ENCODE measurements at regions not wholly inside any gene's neighbourhood (a gene's known extent, or its start where the extent isn't known, plus 50 kb on each side); places are given as distances from the start of the nearest gene placed in this dataset.

- FAIRE-seq (no peak), DNase-seq (ENCODE audit: low read depth in 1 of 2, low spot score in 1 of 2) (no peak), ATAC-seq (no peak)
- Histone ChIP-seq H3K4me3 (no peak overlapping the region), H3K9me3 (no peaks in the 10 kb centered on the region), H3K27ac (no peak overlapping the region), H3K4me2 (no peak overlapping the region), H3K4me1 (no peaks in the 10 kb centered on the region)
- WGBS (ENCODE audit: missing lambda C conversion rate): 8% methylated on average over 10 of the region's 10 CpGs
- CTCF ChIA-PET: interaction anchor here (0.9 to 10.3 kb wide), 4 partner anchors 12 to 546 kb away, joined by 3 to 234 read pairs (median 4); partner anchors contain the start of gene ICE1
- TF ChIP-seq RCOR1 (IDR thresholded peaks at IDR 0.05; ENCODE audit: low read depth, low read length) (no peak), FOSB (CRISPR knock-in tag; IDR thresholded peaks at IDR 0.05) (no peak), TP53 (CRISPR knock-in tag; IDR thresholded peaks at IDR 0.05) (no peak), NR3C1 (IDR thresholded peaks at IDR 0.05) (no peak), REST (IDR thresholded peaks at IDR 0.05) (no peak), FOSL2 (IDR thresholded peaks at IDR 0.05) (no peak), FOSL2 (CRISPR knock-in tag; IDR thresholded peaks at IDR 0.05) (no peak), HOXA7 (CRISPR knock-in tag; IDR thresholded peaks at IDR 0.05) (no peak), RFX5 (IDR thresholded peaks at IDR 0.05) (no peak), MAFK (IDR thresholded peaks at IDR 0.05; ENCODE audit: partially characterized antibody) (no peak), CTCF (IDR thresholded peaks at IDR 0.05) (no peak), ZSCAN20 (CRISPR knock-in tag; IDR thresholded peaks at IDR 0.05) (no peak), HOXB5 (CRISPR knock-in tag; IDR thresholded peaks at IDR 0.05) (no peak), KDM5A (IDR thresholded peaks at IDR 0.05) (no peak), RAD21 (conservative IDR thresholded peaks at IDR 0.05 in 1 of 2, IDR thresholded peaks at IDR 0.05 in 1 of 2) (no peak), CBX8 (IDR thresholded peaks at IDR 0.05) (no peak), RARB (CRISPR knock-in tag; IDR thresholded peaks at IDR 0.05) (no peak), CBX2 (IDR thresholded peaks at IDR 0.05; ENCODE audit: borderline replicate concordance, low read depth) (no peak)
- POLR2A ChIA-PET: no interaction called here
These were observed 266.0 kb upstream of the ADAMTS16 start for GRCh38 chr5:4874097-4874496.

- ChIA-PET CTCF (interaction anchor here (1.1 to 10.3 kb wide), 6 partner anchors 9 to 544 kb away, joined by 3 to 234 read pairs (median 4); partner anchors contain the start of gene ICE1), POLR2A (no interaction called here)
- H3K27ac ChIP-seq: no peak overlapping the region
- no peak for TF ChIP-seq RAD21 (conservative IDR thresholded peaks at IDR 0.05 in 1 of 2, IDR thresholded peaks at IDR 0.05 in 1 of 2)
- no peak for TF ChIP-seq POLR2AphosphoS2 (conservative IDR thresholded peaks at IDR 0.05; ENCODE audit: low read length)
- TF ChIP-seq TP53 (CRISPR knock-in tag; IDR thresholded peaks at IDR 0.05): no peak
- TF ChIP-seq KDM1A (IDR thresholded peaks at IDR 0.05; ENCODE audit: low read depth): no peak
- no peak for TF ChIP-seq ZFP36 (IDR thresholded peaks at IDR 0.05; ENCODE audit: borderline replicate concordance, partially characterized antibody)
- no peak for TF ChIP-seq MAZ (IDR thresholded peaks at IDR 0.05; ENCODE audit: borderline replicate concordance, low read depth, low read length)
- no peak for TF ChIP-seq HES2 (IDR thresholded peaks at IDR 0.05)
- TF ChIP-seq CBX8 (IDR thresholded peaks at IDR 0.05): no peak
- no peak for TF ChIP-seq ZC3H11A (IDR thresholded peaks at IDR 0.05)
- TF ChIP-seq HOXB13 (CRISPR knock-in tag; IDR thresholded peaks at IDR 0.05; ENCODE audit: low read depth): no peak
- no peak for TF ChIP-seq HOXA7 (CRISPR knock-in tag; IDR thresholded peaks at IDR 0.05)
- TF ChIP-seq GATA3 (IDR thresholded peaks at IDR 0.05; ENCODE audit: borderline replicate concordance): no peak
- TF ChIP-seq NR3C1 (IDR thresholded peaks at IDR 0.05): no peak
- TF ChIP-seq CHD4 (IDR thresholded peaks at IDR 0.05; ENCODE audit: borderline replicate concordance): no peak
- no peak for TF ChIP-seq CHD2 (IDR thresholded peaks at IDR 0.05; ENCODE audit: low read length, partially characterized antibody)
- TF ChIP-seq NPAS2 (CRISPR knock-in tag; IDR thresholded peaks at IDR 0.05; ENCODE audit: borderline replicate concordance): no peak
- no peak for TF ChIP-seq FOSB (CRISPR knock-in tag; IDR thresholded peaks at IDR 0.05)
- no peak for TF ChIP-seq CEBPB (IDR thresholded peaks at IDR 0.05)
- TF ChIP-seq HDAC2 (IDR thresholded peaks at IDR 0.05): no peak
- no peak for TF ChIP-seq SREBF2 (IDR thresholded peaks at IDR 0.05)
- no peak overlapping the region for H3K4me2 ChIP-seq
- no peak overlapping the region for H3K4me3 ChIP-seq
- no peaks in the 10 kb centered on the region for H3K4me1 ChIP-seq
- H3K9me3 ChIP-seq: no peaks in the 10 kb centered on the region
- 53% methylated on average over 3 of the region's 4 CpGs for WGBS (ENCODE audit: missing lambda C conversion rate)
- DNase-seq (ENCODE audit: low read depth in 1 of 2, low spot score in 1 of 2) (no peak), FAIRE-seq (no peak), ATAC-seq (no peak)
These were observed 264.2 kb upstream of the ADAMTS16 start for GRCh38 chr5:4875942-4876341.
